ENCODE measurements at regions not wholly inside any gene's neighbourhood (a gene's known extent, or its start where the extent isn't known, plus 50 kb on each side); places are given as distances from the start of the nearest gene placed in this dataset.

DNA sequence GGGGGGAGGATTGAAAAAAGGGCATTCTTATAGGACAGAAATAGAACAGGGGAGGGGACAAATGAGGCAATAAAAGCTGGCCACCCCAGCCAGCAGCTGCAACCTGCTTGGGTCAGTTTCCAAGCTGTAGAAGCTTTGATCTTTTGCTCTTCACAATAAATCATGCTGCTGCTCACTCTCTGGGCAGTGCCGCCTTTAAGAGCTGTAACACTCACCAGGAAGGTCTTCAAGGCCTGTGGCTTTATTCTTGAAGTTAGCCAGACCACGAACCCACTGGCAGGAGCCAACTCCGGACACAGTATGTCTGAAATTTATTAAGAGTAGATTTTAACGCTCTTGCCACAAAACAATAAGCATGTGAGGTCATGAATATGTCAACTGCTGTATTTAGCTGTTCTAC is 649.9 kb upstream of the RAB6C start:
- H3K36me3 ChIP-seq (ENCODE audit: control insufficient read depth, insufficient read depth, low read length), result no peaks in the 10 kb centered on the region
- H3K9me3 ChIP-seq (ENCODE audit: control insufficient read depth, low read length), result no peaks in the 10 kb centered on the region
- H3K27me3 ChIP-seq (replicated peaks; ENCODE audit: control insufficient read depth, insufficient read depth, low read length, poor library complexity, severe bottlenecking), result no peaks in the 10 kb centered on the region
- no peaks in the 10 kb centered on the region for H3K4me1 ChIP-seq (ENCODE audit: control insufficient read depth, insufficient read depth, low read length, poor library complexity, severe bottlenecking)
- DNase-seq, result no peak
- no peak overlapping the region for H3K4me3 ChIP-seq (ENCODE audit: insufficient read depth, low read depth, low read length, poor library complexity, severe bottlenecking)
- no peak overlapping the region for H3K27ac ChIP-seq (ENCODE audit: insufficient read depth, low read length, poor library complexity, severe bottlenecking)

DNA sequence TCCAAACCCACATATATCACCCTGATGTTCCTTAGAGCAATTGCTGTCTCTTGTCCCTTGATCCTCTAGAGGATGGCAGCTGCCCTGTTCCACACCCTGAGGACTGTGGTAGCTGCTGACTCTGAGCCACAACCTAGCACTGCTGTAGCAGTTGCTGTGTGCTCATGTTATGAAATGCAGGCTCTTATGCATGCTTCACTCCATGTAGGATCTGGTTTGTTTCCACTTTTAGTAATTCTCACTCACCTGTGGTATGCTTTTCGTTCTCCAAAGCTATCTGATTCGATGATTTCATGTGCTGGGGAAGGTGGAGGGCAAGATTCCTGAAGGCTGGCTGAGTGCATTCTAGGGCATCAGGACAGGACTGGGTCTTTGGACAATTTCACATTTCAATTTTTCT is 649.0 kb upstream of the RAB6C start:
- Histone ChIP-seq H3K4me1 (ENCODE audit: control insufficient read depth, insufficient read depth, low read length, poor library complexity, severe bottlenecking) (no peaks in the 10 kb centered on the region), H3K27ac (ENCODE audit: insufficient read depth, low read length, poor library complexity, severe bottlenecking) (no peak overlapping the region), H3K27me3 (replicated peaks; ENCODE audit: control insufficient read depth, insufficient read depth, low read length, poor library complexity, severe bottlenecking) (no peaks in the 10 kb centered on the region), H3K36me3 (ENCODE audit: control insufficient read depth, insufficient read depth, low read length) (no peaks in the 10 kb centered on the region), H3K9me3 (ENCODE audit: control insufficient read depth, low read length) (no peaks in the 10 kb centered on the region), H3K4me3 (ENCODE audit: insufficient read depth, low read depth, low read length, poor library complexity, severe bottlenecking) (no peak overlapping the region)
- DNase-seq, result no peak

GRCh38 chr2:129331638-129332037 is 647.8 kb upstream of the RAB6C start:
- Histone ChIP-seq H3K9me3 (ENCODE audit: control insufficient read depth, low read length) (no peaks in the 10 kb centered on the region), H3K4me1 (ENCODE audit: control insufficient read depth, insufficient read depth, low read length, poor library complexity, severe bottlenecking) (no peaks in the 10 kb centered on the region), H3K4me3 (ENCODE audit: insufficient read depth, low read depth, low read length, poor library complexity, severe bottlenecking) (no peak overlapping the region), H3K27me3 (replicated peaks; ENCODE audit: control insufficient read depth, insufficient read depth, low read length, poor library complexity, severe bottlenecking) (no peaks in the 10 kb centered on the region), H3K27ac (ENCODE audit: insufficient read depth, low read length, poor library complexity, severe bottlenecking) (no peak overlapping the region), H3K36me3 (ENCODE audit: control insufficient read depth, insufficient read depth, low read length) (no peaks in the 10 kb centered on the region)
- no peak for DNase-seq

GRCh38 chr2:129334128-129334527 is 645.3 kb upstream of the RAB6C start:
- Histone ChIP-seq H3K36me3 (ENCODE audit: control insufficient read depth, insufficient read depth, low read length) (no peaks in the 10 kb centered on the region), H3K27ac (ENCODE audit: insufficient read depth, low read length, poor library complexity, severe bottlenecking) (no peak overlapping the region), H3K27me3 (replicated peaks; ENCODE audit: control insufficient read depth, insufficient read depth, low read length, poor library complexity, severe bottlenecking) (no peaks in the 10 kb centered on the region), H3K4me3 (ENCODE audit: insufficient read depth, low read depth, low read length, poor library complexity, severe bottlenecking) (no peak overlapping the region), H3K4me1 (ENCODE audit: control insufficient read depth, insufficient read depth, low read length, poor library complexity, severe bottlenecking) (no peaks in the 10 kb centered on the region), H3K9me3 (ENCODE audit: control insufficient read depth, low read length) (peaks cover 3% of the 10 kb centered on the region)
- no peak for DNase-seq

DNA sequence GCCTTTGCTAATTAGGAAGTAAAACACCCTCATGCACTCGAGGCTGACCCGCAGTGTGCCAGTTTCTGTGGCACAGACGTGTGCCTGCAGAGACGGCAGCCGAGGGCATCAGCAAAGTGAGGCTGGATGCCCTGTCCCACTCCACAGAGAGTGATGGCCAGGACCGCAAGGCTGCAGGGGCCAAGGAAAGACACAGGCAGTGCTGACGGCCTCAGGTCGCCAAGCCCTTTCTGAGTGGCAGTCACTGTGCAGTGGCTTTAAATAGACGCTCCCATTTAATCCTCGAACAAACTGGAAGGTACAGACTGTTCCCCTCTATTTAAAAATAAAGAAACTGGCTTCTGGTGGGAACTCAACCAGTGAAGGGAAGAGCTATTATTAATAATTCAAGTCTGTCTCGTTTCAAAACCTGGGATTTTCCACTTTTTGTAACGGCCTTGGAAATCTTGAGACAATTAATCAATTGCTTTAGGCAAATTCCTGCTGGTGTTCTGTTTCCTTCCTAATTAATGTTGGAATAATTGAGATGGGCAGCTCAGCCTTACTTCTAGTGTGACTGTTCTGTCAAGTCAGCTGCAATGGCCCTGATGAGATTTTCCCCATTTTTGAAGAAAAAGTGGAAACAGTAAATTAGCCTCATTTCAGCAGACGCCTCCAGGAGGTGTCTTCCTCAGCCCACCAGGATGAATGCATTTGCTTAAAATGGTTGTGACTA is 644.6 kb upstream of the RAB6C start:
- Histone ChIP-seq H3K27ac (ENCODE audit: insufficient read depth, low read length, poor library complexity, severe bottlenecking) (no peak overlapping the region), H3K4me3 (ENCODE audit: insufficient read depth, low read depth, low read length, poor library complexity, severe bottlenecking) (no peak overlapping the region), H3K4me1 (ENCODE audit: control insufficient read depth, insufficient read depth, low read length, poor library complexity, severe bottlenecking) (no peaks in the 10 kb centered on the region), H3K27me3 (replicated peaks; ENCODE audit: control insufficient read depth, insufficient read depth, low read length, poor library complexity, severe bottlenecking) (no peaks in the 10 kb centered on the region), H3K36me3 (ENCODE audit: control insufficient read depth, insufficient read depth, low read length) (no peaks in the 10 kb centered on the region), H3K9me3 (ENCODE audit: control insufficient read depth, low read length) (peaks cover 3% of the 10 kb centered on the region)
- DNase-seq, result no peak

GRCh38 chr2:129336276-129336675 is 643.2 kb upstream of the RAB6C start:
- no peak for DNase-seq
- no peak overlapping the region for H3K27ac ChIP-seq (ENCODE audit: insufficient read depth, low read length, poor library complexity, severe bottlenecking)
- H3K4me1 ChIP-seq (ENCODE audit: control insufficient read depth, insufficient read depth, low read length, poor library complexity, severe bottlenecking), result no peaks in the 10 kb centered on the region
- no peak overlapping the region for H3K4me3 ChIP-seq (ENCODE audit: insufficient read depth, low read depth, low read length, poor library complexity, severe bottlenecking)
- H3K36me3 ChIP-seq (ENCODE audit: control insufficient read depth, insufficient read depth, low read length), result no peaks in the 10 kb centered on the region
- H3K27me3 ChIP-seq (replicated peaks; ENCODE audit: control insufficient read depth, insufficient read depth, low read length, poor library complexity, severe bottlenecking), result no peaks in the 10 kb centered on the region
- peaks cover 3% of the 10 kb centered on the region for H3K9me3 ChIP-seq (ENCODE audit: control insufficient read depth, low read length)

DNA sequence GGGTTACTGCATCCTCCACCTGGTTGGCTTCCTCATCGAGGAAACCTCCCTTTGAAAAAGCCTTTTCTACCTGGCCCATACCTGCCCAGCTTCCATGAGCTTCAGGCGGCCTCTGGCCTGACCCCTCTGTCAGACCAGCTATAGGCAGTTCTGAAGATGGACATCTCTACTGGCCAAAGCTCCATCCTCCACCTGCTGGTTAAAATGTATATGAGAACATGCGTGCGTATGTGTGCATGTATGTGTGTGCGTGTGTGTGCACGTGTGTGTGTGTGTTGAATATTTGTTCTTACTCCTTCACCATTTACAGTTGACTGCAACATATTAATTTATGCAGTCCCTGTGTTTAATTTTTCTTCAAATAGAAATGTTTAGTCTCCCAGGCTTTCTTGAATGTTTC is 642.4 kb upstream of the RAB6C start:
- Histone ChIP-seq H3K36me3 (ENCODE audit: control insufficient read depth, insufficient read depth, low read length) (no peaks in the 10 kb centered on the region), H3K9me3 (ENCODE audit: control insufficient read depth, low read length) (peaks cover 3% of the 10 kb centered on the region), H3K27ac (ENCODE audit: insufficient read depth, low read length, poor library complexity, severe bottlenecking) (no peak overlapping the region), H3K4me3 (ENCODE audit: insufficient read depth, low read depth, low read length, poor library complexity, severe bottlenecking) (no peak overlapping the region), H3K4me1 (ENCODE audit: control insufficient read depth, insufficient read depth, low read length, poor library complexity, severe bottlenecking) (no peaks in the 10 kb centered on the region), H3K27me3 (replicated peaks; ENCODE audit: control insufficient read depth, insufficient read depth, low read length, poor library complexity, severe bottlenecking) (no peaks in the 10 kb centered on the region)
- DNase-seq, result no peak

GRCh38 chr2:129345540-129345939 is 633.9 kb upstream of the RAB6C start:
- Histone ChIP-seq H3K27ac (ENCODE audit: insufficient read depth, low read length, poor library complexity, severe bottlenecking) (no peak overlapping the region), H3K27me3 (replicated peaks; ENCODE audit: control insufficient read depth, insufficient read depth, low read length, poor library complexity, severe bottlenecking) (no peaks in the 10 kb centered on the region), H3K4me3 (ENCODE audit: insufficient read depth, low read depth, low read length, poor library complexity, severe bottlenecking) (no peak overlapping the region), H3K4me1 (ENCODE audit: control insufficient read depth, insufficient read depth, low read length, poor library complexity, severe bottlenecking) (no peaks in the 10 kb centered on the region), H3K9me3 (ENCODE audit: control insufficient read depth, low read length) (no peaks in the 10 kb centered on the region), H3K36me3 (ENCODE audit: control insufficient read depth, insufficient read depth, low read length) (no peaks in the 10 kb centered on the region)
- no peak for DNase-seq

GRCh38 chr2:129347486-129348217 is 631.8 kb upstream of the RAB6C start:
- Histone ChIP-seq H3K27me3 (replicated peaks; ENCODE audit: control insufficient read depth, insufficient read depth, low read length, poor library complexity, severe bottlenecking) (no peaks in the 10 kb centered on the region), H3K36me3 (ENCODE audit: control insufficient read depth, insufficient read depth, low read length) (no peaks in the 10 kb centered on the region), H3K9me3 (ENCODE audit: control insufficient read depth, low read length) (no peaks in the 10 kb centered on the region), H3K4me1 (ENCODE audit: control insufficient read depth, insufficient read depth, low read length, poor library complexity, severe bottlenecking) (no peaks in the 10 kb centered on the region), H3K27ac (ENCODE audit: insufficient read depth, low read length, poor library complexity, severe bottlenecking) (no peak overlapping the region), H3K4me3 (ENCODE audit: insufficient read depth, low read depth, low read length, poor library complexity, severe bottlenecking) (no peak overlapping the region)
- DNase-seq, result no peak

- Histone ChIP-seq H3K27me3 (replicated peaks; ENCODE audit: control insufficient read depth, insufficient read depth, low read length, poor library complexity, severe bottlenecking) (no peaks in the 10 kb centered on the region), H3K36me3 (ENCODE audit: control insufficient read depth, insufficient read depth, low read length) (no peaks in the 10 kb centered on the region), H3K27ac (ENCODE audit: insufficient read depth, low read length, poor library complexity, severe bottlenecking) (no peak overlapping the region), H3K4me3 (ENCODE audit: insufficient read depth, low read depth, low read length, poor library complexity, severe bottlenecking) (no peak overlapping the region), H3K4me1 (ENCODE audit: control insufficient read depth, insufficient read depth, low read length, poor library complexity, severe bottlenecking) (no peaks in the 10 kb centered on the region), H3K9me3 (ENCODE audit: control insufficient read depth, low read length) (no peaks in the 10 kb centered on the region)
- no peak for DNase-seq
These were observed 624.8 kb upstream of the RAB6C start for GRCh38 chr2:129354631-129355030.
